ENCODE measurements at regions not wholly inside any gene's neighbourhood (a gene's known extent, or its start where the extent isn't known, plus 50 kb on each side); places are given as distances from the start of the nearest gene placed in this dataset.

DNA sequence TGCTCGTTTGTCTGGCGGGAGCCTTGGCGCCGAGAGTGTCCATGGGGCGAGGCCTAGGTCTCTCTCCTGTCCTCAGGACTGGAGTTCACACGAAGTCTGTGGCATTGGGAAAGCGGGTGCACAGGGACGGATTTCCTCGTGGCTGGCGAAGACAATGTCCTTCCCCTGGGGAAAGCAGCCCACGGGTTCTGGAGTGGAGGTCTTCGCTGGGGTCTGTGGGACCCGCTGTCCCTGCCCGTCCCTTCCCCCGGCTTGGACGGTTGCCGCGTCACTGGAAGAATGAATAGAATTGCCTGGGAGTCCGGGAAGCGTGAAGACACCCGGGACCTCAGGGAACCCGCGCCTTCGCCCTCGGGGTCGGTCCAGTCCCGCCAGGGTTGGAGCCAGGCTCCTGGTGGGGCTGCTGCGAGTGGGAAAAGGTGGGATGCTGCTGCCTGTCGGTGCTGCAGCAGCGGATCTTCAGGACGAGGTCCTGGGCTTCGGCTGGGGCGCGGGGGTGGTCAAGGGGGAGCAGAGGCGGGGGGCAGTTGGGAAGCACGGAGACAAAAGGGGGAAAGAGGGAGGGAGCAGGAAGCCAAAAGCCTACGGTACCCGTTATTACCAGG is 441.8 kb upstream of the DEFB115 start:
- TF ChIP-seq, protein P1, sequence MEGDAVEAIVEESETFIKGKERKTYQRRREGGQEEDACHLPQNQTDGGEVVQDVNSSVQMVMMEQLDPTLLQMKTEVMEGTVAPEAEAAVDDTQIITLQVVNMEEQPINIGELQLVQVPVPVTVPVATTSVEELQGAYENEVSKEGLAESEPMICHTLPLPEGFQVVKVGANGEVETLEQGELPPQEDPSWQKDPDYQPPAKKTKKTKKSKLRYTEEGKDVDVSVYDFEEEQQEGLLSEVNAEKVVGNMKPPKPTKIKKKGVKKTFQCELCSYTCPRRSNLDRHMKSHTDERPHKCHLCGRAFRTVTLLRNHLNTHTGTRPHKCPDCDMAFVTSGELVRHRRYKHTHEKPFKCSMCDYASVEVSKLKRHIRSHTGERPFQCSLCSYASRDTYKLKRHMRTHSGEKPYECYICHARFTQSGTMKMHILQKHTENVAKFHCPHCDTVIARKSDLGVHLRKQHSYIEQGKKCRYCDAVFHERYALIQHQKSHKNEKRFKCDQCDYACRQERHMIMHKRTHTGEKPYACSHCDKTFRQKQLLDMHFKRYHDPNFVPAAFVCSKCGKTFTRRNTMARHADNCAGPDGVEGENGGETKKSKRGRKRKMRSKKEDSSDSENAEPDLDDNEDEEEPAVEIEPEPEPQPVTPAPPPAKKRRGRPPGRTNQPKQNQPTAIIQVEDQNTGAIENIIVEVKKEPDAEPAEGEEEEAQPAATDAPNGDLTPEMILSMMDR (conservative IDR thresholded peaks at IDR 0.05; ENCODE audit: low read depth, low read length): no peak
- TF ChIP-seq EZH2 (IDR thresholded peaks at IDR 0.05; ENCODE audit: low read length, unreplicated experiment): no peak
- TF ChIP-seq EZH2phosphoT487 (IDR thresholded peaks at IDR 0.05; ENCODE audit: borderline replicate concordance, low read length): no peak

Data from PC-3 (cell line).